WTC11 (cell line): ENCODE measurements at regions not wholly inside any gene's neighbourhood (a gene's known extent, or its start where the extent isn't known, plus 50 kb on each side); places are given as distances from the start of the nearest gene placed in this dataset.

Source experiments
- ATAC-seq: fragments of 200-7000 bp; cut with Tn5 transposase; 2 replicates; pipeline ENCODE4 v1.10.0; 2021; ENCODE audit warnings: mild to moderate bottlenecking, moderate library complexity
- CTCF ChIA-PET: fragments of 300-600 bp; sonication (Branson Sonifier 250); formaldehyde crosslinking; loops from one replicate; lab custom pipeline; 2021; ENCODE audit warnings: antibody characterized with exemption; lab: Charles Lee
- POLR2A ChIA-PET: fragments of 350-600 bp; sonication (Branson Sonifier 250); formaldehyde crosslinking; loops from one replicate; lab custom pipeline; 2021; ENCODE audit warnings: antibody characterized with exemption; lab: Charles Lee
- DNase-seq: peaks from one replicate; pipeline ENCODE4 v3.0.0; 2021; ENCODE audit warnings: low spot score
- H3K27ac Mint-ChIP-seq: 2 replicates; pipeline ENCODE4 v1.8.0; 2021; ENCODE audit warnings: mixed read lengths
- H3K27me3 Mint-ChIP-seq: 2 replicates; pipeline ENCODE4 v1.8.0; 2021; ENCODE audit warnings: low read depth, mild to moderate bottlenecking, moderate library complexity, mixed read lengths
- H3K36me3 Mint-ChIP-seq: 2 replicates; pipeline ENCODE4 v1.8.0; 2021; ENCODE audit warnings: mixed read lengths
- H3K4me1 Mint-ChIP-seq: 2 replicates; pipeline ENCODE4 v1.8.0; 2022; ENCODE audit warnings: mixed read lengths
- H3K4me3 Mint-ChIP-seq: 2 replicates; pipeline ENCODE4 v1.8.0; 2021; ENCODE audit warnings: mild to moderate bottlenecking, moderate library complexity, mixed read lengths
- H3K9me3 Mint-ChIP-seq: 2 replicates; pipeline ENCODE4 v1.8.0; 2021; ENCODE audit warnings: mixed read lengths
- CBFB ChIP-seq: sonication (generic); formaldehyde crosslinking; IDR thresholded peaks from 2 replicates; pipeline ENCODE4 v1.8.1; 2022; ENCODE audit warnings: mild to moderate bottlenecking, low read depth, missing genetic modification reagents
- CTCF ChIP-seq: fragments of 200-600 bp; IDR thresholded peaks from 2 replicates; pipeline ENCODE4 v1.8.0; 2022; ENCODE audit warnings: antibody characterized with exemption
- E2F4 ChIP-seq: sonication (generic); formaldehyde crosslinking; IDR thresholded peaks from 2 replicates; pipeline ENCODE4 v1.8.1; 2022; ENCODE audit warnings: low read depth, mild to moderate bottlenecking, moderate library complexity, missing genetic modification reagents, borderline replicate concordance
- ESRRA ChIP-seq: sonication (generic); formaldehyde crosslinking; IDR thresholded peaks from 2 replicates; pipeline ENCODE4 v1.8.1; 2022; ENCODE audit warnings: mild to moderate bottlenecking, missing genetic modification reagents, borderline replicate concordance
- GABPB1 ChIP-seq: sonication (generic); formaldehyde crosslinking; IDR thresholded peaks from 2 replicates; pipeline ENCODE4 v1.8.1; 2023; ENCODE audit warnings: mild to moderate bottlenecking, missing genetic modification reagents
- KAT7 ChIP-seq: sonication (generic); formaldehyde crosslinking; IDR thresholded peaks from 2 replicates; pipeline ENCODE4 v1.8.1; 2023; ENCODE audit warnings: missing genetic modification reagents, mild to moderate bottlenecking, borderline replicate concordance
- NFATC4 ChIP-seq: fragments of 250-450 bp; sonication (Bioruptor Pico); IDR thresholded peaks from 2 replicates; pipeline ENCODE4 v1.9.0; 2021; ENCODE audit warnings: mild to moderate bottlenecking
- NFYB ChIP-seq: sonication (generic); formaldehyde crosslinking; conservative IDR thresholded peaks from 2 replicates; pipeline ENCODE4 v1.8.0; 2022; ENCODE audit warnings: low read depth, missing genetic modification reagents
- NR1H2 ChIP-seq: sonication (generic); formaldehyde crosslinking; IDR thresholded peaks from 2 replicates; pipeline ENCODE4 v1.9.0; 2021; ENCODE audit warnings: mild to moderate bottlenecking, moderate library complexity, missing genetic modification reagents
- SMAD4 ChIP-seq: sonication (generic); formaldehyde crosslinking; IDR thresholded peaks from 2 replicates; pipeline ENCODE4 v1.8.0; 2022; ENCODE audit warnings: mild to moderate bottlenecking, missing genetic modification reagents
- STAT6 ChIP-seq: sonication (generic); formaldehyde crosslinking; conservative IDR thresholded peaks from 2 replicates; pipeline ENCODE4 v1.8.1; 2023; ENCODE audit warnings: mild to moderate bottlenecking, low read depth, missing genetic modification reagents, moderate library complexity
- TEAD4 ChIP-seq: sonication (generic); formaldehyde crosslinking; IDR thresholded peaks from 2 replicates; pipeline ENCODE4 v1.8.0; 2022; ENCODE audit warnings: mild to moderate bottlenecking, missing genetic modification reagents
- USF2 ChIP-seq: sonication (generic); formaldehyde crosslinking; IDR thresholded peaks from 2 replicates; pipeline ENCODE4 v1.8.1; 2023; ENCODE audit warnings: mild to moderate bottlenecking, missing genetic modification reagents, moderate library complexity
- ZNF317 ChIP-seq: sonication (generic); formaldehyde crosslinking; IDR thresholded peaks from 2 replicates; pipeline ENCODE4 v1.8.1; 2023; ENCODE audit warnings: low read depth, mild to moderate bottlenecking, moderate library complexity, missing genetic modification reagents, borderline replicate concordance
- ZNF396 ChIP-seq: fragments of 250-450 bp; sonication (Bioruptor Pico); IDR thresholded peaks from 2 replicates; pipeline ENCODE4 v1.8.0; 2021; ENCODE audit warnings: mild to moderate bottlenecking, moderate library complexity, borderline replicate concordance
- TF ChIP-seq, protein P1 (sequence below): sonication (generic); formaldehyde crosslinking; IDR thresholded peaks from 2 replicates; pipeline ENCODE4 v1.8.0; 2023; ENCODE audit warnings: missing genetic modification reagents
- TF ChIP-seq, protein P2 (sequence below): sonication (generic); formaldehyde crosslinking; IDR thresholded peaks from 2 replicates; pipeline ENCODE4 v1.8.1; 2022; ENCODE audit warnings: mild to moderate bottlenecking, moderate library complexity, missing genetic modification reagents
- TF ChIP-seq, protein P3 (sequence below): sonication (generic); formaldehyde crosslinking; IDR thresholded peaks from 2 replicates; pipeline ENCODE4 v1.8.1; 2023; ENCODE audit warnings: mild to moderate bottlenecking, missing genetic modification reagents
- TF ChIP-seq, protein P4 (sequence below): sonication (generic); formaldehyde crosslinking; IDR thresholded peaks from 2 replicates; pipeline ENCODE4 v1.8.1; 2022; ENCODE audit warnings: low read depth, missing genetic modification reagents, borderline replicate concordance

DNA sequence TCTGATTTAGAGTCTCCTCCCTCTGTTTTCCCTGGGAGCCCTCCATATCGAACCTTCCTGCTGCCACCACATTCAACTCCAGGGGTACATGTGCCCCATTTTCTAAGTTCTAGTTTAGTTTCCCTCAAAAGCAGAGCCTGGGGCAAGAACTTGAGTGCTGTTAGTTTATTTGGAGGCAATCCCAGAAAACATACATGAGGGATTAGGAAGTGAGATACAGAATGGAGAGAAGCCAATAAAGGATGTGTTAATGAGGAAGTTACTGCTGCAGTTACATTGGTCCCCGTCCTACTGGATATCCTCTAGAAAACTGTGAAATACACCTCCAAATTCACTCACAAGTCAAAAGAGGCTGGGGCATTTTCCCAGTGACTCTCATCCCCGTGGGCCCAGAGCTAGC is 159.4 kb upstream of the SMARCA2 start (continued):
- TF ChIP-seq CTCF (no peak), TEAD4 (CRISPR knock-in tag) (no peak), NFYB (CRISPR knock-in tag) (no peak), E2F4 (CRISPR knock-in tag) (no peak)
- TF ChIP-seq, all 79 proteins: peak for 0

- no peak for ATAC-seq
- POLR2A ChIA-PET = no interaction called here
- H3K4me1 Mint-ChIP-seq = no peaks in the 10 kb centered on the region
- TF ChIP-seq CBFB (no peak), ZNF396 (CRISPR knock-in tag) (no peak), NR1H2 (CRISPR knock-in tag) (no peak), STAT6 (CRISPR knock-in tag) (no peak), USF2 (CRISPR knock-in tag) (no peak), SMAD4 (CRISPR knock-in tag) (no peak), ESRRA (no peak), GABPB1 (CRISPR knock-in tag) (no peak), ZNF317 (CRISPR knock-in tag) (no peak), KAT7 (CRISPR knock-in tag) (no peak), NFATC4 (no peak)
- TF ChIP-seq, protein P1, sequence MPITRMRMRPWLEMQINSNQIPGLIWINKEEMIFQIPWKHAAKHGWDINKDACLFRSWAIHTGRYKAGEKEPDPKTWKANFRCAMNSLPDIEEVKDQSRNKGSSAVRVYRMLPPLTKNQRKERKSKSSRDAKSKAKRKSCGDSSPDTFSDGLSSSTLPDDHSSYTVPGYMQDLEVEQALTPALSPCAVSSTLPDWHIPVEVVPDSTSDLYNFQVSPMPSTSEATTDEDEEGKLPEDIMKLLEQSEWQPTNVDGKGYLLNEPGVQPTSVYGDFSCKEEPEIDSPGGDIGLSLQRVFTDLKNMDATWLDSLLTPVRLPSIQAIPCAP (CRISPR knock-in tag) = no peak
- TF ChIP-seq, protein P2, sequence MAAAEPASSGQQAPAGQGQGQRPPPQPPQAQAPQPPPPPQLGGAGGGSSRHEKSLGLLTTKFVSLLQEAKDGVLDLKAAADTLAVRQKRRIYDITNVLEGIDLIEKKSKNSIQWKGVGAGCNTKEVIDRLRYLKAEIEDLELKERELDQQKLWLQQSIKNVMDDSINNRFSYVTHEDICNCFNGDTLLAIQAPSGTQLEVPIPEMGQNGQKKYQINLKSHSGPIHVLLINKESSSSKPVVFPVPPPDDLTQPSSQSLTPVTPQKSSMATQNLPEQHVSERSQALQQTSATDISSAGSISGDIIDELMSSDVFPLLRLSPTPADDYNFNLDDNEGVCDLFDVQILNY (CRISPR knock-in tag) = no peak
- TF ChIP-seq, protein P3, sequence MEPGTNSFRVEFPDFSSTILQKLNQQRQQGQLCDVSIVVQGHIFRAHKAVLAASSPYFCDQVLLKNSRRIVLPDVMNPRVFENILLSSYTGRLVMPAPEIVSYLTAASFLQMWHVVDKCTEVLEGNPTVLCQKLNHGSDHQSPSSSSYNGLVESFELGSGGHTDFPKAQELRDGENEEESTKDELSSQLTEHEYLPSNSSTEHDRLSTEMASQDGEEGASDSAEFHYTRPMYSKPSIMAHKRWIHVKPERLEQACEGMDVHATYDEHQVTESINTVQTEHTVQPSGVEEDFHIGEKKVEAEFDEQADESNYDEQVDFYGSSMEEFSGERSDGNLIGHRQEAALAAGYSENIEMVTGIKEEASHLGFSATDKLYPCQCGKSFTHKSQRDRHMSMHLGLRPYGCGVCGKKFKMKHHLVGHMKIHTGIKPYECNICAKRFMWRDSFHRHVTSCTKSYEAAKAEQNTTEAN (CRISPR knock-in tag) = no peak
- TF ChIP-seq, protein P4, sequence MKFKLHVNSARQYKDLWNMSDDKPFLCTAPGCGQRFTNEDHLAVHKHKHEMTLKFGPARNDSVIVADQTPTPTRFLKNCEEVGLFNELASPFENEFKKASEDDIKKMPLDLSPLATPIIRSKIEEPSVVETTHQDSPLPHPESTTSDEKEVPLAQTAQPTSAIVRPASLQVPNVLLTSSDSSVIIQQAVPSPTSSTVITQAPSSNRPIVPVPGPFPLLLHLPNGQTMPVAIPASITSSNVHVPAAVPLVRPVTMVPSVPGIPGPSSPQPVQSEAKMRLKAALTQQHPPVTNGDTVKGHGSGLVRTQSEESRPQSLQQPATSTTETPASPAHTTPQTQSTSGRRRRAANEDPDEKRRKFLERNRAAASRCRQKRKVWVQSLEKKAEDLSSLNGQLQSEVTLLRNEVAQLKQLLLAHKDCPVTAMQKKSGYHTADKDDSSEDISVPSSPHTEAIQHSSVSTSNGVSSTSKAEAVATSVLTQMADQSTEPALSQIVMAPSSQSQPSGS (CRISPR knock-in tag) = no peak
- TF ChIP-seq, all 79 proteins: peak for 0
- no peak for DNase-seq
- CTCF ChIA-PET = no interaction called here
- peaks cover 26% of the 10 kb centered on the region for H3K9me3 Mint-ChIP-seq
- H3K36me3 Mint-ChIP-seq = no peaks in the 10 kb centered on the region
- H3K27me3 Mint-ChIP-seq = no peaks in the 10 kb centered on the region; the same call in 1 of the 2 replicates
- H3K27ac Mint-ChIP-seq = no peak overlapping the region
- no peak overlapping the region for H3K4me3 Mint-ChIP-seq
Observed at GRCh38 chr9:1857808-1858207, 157.3 kb upstream of the SMARCA2 start.
